HCT116 (cell line): ENCODE measurements at regions not wholly inside any gene's neighbourhood (a gene's known extent, or its start where the extent isn't known, plus 50 kb on each side); places are given as distances from the start of the nearest gene placed in this dataset.

ENCODE experiments used
- CEBPB ChIP-seq: IDR thresholded peaks from 2 replicates; pipeline ENCODE4 v1.6.1; 2012; ENCODE audit warnings: low read depth
- EZH2 ChIP-seq: fragments of 200-600 bp; sonication (generic); IDR thresholded peaks from 2 replicates; pipeline ENCODE4 v1.6.1; 2017; ENCODE audit warnings: antibody characterized with exemption, mixed run types
- FOSL1 ChIP-seq: IDR thresholded peaks from 2 replicates; pipeline ENCODE4 v1.6.1; 2012; ENCODE audit warnings: low read depth
- POLR2A ChIP-seq: IDR thresholded peaks from 2 replicates; pipeline ENCODE4 v1.7.0; 2011; ENCODE audit warnings: borderline replicate concordance; ENCODE audit not compliant: insufficient read depth, insufficient read length; ENCODE audit errors: extremely low read depth
- POLR2AphosphoS5 ChIP-seq: IDR thresholded peaks from 2 replicates; pipeline ENCODE4 v1.6.1; 2011; ENCODE audit warnings: mild to moderate bottlenecking, low read depth, low read length, moderate library complexity
- RAD21 ChIP-seq: IDR thresholded peaks from 2 replicates; pipeline ENCODE4 v1.6.1; 2012; ENCODE audit warnings: low read depth, mild to moderate bottlenecking
- SIN3A ChIP-seq: IDR thresholded peaks from 2 replicates; pipeline ENCODE4 v1.6.1; 2012; ENCODE audit warnings: low read depth
- SP1 ChIP-seq: IDR thresholded peaks from 2 replicates; pipeline ENCODE4 v1.6.1; 2012; ENCODE audit warnings: low read depth
- SRF ChIP-seq: IDR thresholded peaks from 2 replicates; pipeline ENCODE4 v1.6.1; 2012; ENCODE audit warnings: low read depth
- ZFX ChIP-seq: fragments of 450-650 bp; IDR thresholded peaks from 2 replicates; pipeline ENCODE4 v1.6.1; 2017
- ZNF274 ChIP-seq: fragments of 200-500 bp; sonication (Bioruptor generic); IDR thresholded peaks from 2 replicates; pipeline ENCODE4 v1.6.1; 2014; ENCODE audit warnings: mild to moderate bottlenecking, low read depth, low read length, inconsistent platforms
- TF ChIP-seq, protein P1 (sequence below), 3 experiments: fragments of 200-600 bp in 1 of 3; sonication (generic) in 1 of 3; IDR thresholded peaks in 2 of 3; conservative IDR thresholded peaks in 1 of 3; 2 replicates each; pipeline ENCODE4 v1.5.1; 2012 to 2017; ENCODE audit warnings: low read depth in 2 of 3, low read length in 2 of 3, antibody characterized with exemption in 1 of 3, borderline replicate concordance in 1 of 3, control low read depth in 1 of 3, mild to moderate bottlenecking in 1 of 3, mixed read lengths in 1 of 3, mixed run types in 1 of 3, moderate library complexity in 1 of 3; ENCODE audit not compliant: insufficient read depth in 1 of 3
- TF ChIP-seq, protein P2 (sequence below): IDR thresholded peaks from 2 replicates; pipeline ENCODE4 v1.6.1; 2012
- TF ChIP-seq, protein P3 (sequence below): IDR thresholded peaks from 2 replicates; pipeline ENCODE4 v1.6.1; 2012; ENCODE audit warnings: low read depth

DNA sequence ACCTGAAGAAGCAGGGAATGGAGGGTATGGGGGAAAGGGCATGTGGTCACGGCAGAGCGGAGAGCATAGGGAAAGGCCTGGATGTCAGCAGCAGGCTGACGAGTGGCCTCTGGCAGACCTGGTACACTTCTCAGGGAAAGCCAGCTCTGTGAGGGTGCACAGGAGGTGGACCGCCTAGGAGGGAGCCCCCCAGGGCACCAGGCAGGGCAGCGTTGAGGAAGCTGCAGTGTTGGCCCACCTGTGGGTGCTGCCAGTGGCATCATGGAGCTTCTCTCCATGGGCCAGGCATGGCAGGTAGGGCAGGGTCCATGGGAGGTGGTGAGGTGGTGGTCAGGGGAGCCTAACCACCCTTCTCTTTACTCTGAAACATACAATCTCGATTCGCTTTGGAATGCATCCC is 143.0 kb upstream of the PITX1 start:
- TF ChIP-seq, protein P1, sequence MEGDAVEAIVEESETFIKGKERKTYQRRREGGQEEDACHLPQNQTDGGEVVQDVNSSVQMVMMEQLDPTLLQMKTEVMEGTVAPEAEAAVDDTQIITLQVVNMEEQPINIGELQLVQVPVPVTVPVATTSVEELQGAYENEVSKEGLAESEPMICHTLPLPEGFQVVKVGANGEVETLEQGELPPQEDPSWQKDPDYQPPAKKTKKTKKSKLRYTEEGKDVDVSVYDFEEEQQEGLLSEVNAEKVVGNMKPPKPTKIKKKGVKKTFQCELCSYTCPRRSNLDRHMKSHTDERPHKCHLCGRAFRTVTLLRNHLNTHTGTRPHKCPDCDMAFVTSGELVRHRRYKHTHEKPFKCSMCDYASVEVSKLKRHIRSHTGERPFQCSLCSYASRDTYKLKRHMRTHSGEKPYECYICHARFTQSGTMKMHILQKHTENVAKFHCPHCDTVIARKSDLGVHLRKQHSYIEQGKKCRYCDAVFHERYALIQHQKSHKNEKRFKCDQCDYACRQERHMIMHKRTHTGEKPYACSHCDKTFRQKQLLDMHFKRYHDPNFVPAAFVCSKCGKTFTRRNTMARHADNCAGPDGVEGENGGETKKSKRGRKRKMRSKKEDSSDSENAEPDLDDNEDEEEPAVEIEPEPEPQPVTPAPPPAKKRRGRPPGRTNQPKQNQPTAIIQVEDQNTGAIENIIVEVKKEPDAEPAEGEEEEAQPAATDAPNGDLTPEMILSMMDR (IDR thresholded peaks at IDR 0.05 in 2 of 3, conservative IDR thresholded peaks at IDR 0.05 in 1 of 3; ENCODE audit: borderline replicate concordance in 1 of 3, insufficient read depth in 1 of 3, low read depth in 2 of 3, low read length in 2 of 3) = no peak
- TF ChIP-seq, protein P2, sequence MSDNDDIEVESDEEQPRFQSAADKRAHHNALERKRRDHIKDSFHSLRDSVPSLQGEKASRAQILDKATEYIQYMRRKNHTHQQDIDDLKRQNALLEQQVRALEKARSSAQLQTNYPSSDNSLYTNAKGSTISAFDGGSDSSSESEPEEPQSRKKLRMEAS = no peak
- TF ChIP-seq CEBPB = no peak
- TF ChIP-seq, protein P3, sequence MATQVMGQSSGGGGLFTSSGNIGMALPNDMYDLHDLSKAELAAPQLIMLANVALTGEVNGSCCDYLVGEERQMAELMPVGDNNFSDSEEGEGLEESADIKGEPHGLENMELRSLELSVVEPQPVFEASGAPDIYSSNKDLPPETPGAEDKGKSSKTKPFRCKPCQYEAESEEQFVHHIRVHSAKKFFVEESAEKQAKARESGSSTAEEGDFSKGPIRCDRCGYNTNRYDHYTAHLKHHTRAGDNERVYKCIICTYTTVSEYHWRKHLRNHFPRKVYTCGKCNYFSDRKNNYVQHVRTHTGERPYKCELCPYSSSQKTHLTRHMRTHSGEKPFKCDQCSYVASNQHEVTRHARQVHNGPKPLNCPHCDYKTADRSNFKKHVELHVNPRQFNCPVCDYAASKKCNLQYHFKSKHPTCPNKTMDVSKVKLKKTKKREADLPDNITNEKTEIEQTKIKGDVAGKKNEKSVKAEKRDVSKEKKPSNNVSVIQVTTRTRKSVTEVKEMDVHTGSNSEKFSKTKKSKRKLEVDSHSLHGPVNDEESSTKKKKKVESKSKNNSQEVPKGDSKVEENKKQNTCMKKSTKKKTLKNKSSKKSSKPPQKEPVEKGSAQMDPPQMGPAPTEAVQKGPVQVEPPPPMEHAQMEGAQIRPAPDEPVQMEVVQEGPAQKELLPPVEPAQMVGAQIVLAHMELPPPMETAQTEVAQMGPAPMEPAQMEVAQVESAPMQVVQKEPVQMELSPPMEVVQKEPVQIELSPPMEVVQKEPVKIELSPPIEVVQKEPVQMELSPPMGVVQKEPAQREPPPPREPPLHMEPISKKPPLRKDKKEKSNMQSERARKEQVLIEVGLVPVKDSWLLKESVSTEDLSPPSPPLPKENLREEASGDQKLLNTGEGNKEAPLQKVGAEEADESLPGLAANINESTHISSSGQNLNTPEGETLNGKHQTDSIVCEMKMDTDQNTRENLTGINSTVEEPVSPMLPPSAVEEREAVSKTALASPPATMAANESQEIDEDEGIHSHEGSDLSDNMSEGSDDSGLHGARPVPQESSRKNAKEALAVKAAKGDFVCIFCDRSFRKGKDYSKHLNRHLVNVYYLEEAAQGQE = no peak
- no peak for TF ChIP-seq POLR2A
- no peak for TF ChIP-seq SIN3A
- TF ChIP-seq ZFX = no peak
- TF ChIP-seq EZH2 = no peak
- TF ChIP-seq ZNF274 = no peak
- no peak for TF ChIP-seq SP1
- TF ChIP-seq FOSL1 = no peak
- no peak for TF ChIP-seq SRF
- no peak for TF ChIP-seq RAD21
- no peak for TF ChIP-seq POLR2AphosphoS5
